HG03064 (cell line): ENCODE measurements at regions not wholly inside any gene's neighbourhood (a gene's known extent, or its start where the extent isn't known, plus 50 kb on each side); places are given as distances from the start of the nearest gene placed in this dataset.
"Not testable (repeated sequence)": the region's sequence is repeated elsewhere in the genome, so short reads cannot be mapped to it uniquely, and the experiment has no call there.

Source experiments
- ATAC-seq: cut with Tn5 transposase; IDR thresholded peaks from one replicate; pipeline ENCODE4 v1.9.1; 2021; ENCODE audit warnings: low read depth; ENCODE audit not compliant: unreplicated experiment

- not testable (repeated sequence) for ATAC-seq
Observed at GRCh38 chr2:131636704-131637308, 109.1 kb downstream of the CCDC74A start.

GRCh38 chr2:131639001-131639620 lies 111.4 kb downstream of the CCDC74A start:
- not testable (repeated sequence) for ATAC-seq

- ATAC-seq, result no peak
Observed at GRCh38 chr2:131641414-131642206, 113.9 kb downstream of the CCDC74A start.

- not testable (repeated sequence) for ATAC-seq
Observed at GRCh38 chr2:131643180-131643579, 115.5 kb downstream of the CCDC74A start.

- ATAC-seq, result no peak
Observed at GRCh38 chr2:131645177-131645765, 117.6 kb downstream of the CCDC74A start.

GRCh38 chr2:131646220-131646619 lies 118.5 kb downstream of the CCDC74A start:
- ATAC-seq, result not testable (repeated sequence)

GRCh38 chr2:131646669-131647297 lies 119.1 kb downstream of the CCDC74A start:
- no peak for ATAC-seq

GRCh38 chr2:131648565-131648964 lies 120.9 kb downstream of the CCDC74A start:
- not testable (repeated sequence) for ATAC-seq

GRCh38 chr2:131652246-131652645 lies 124.6 kb downstream of the CCDC74A start:
- ATAC-seq, result not testable (repeated sequence)

GRCh38 chr2:131654107-131654506 lies 126.4 kb downstream of the CCDC74A start:
- not testable (repeated sequence) for ATAC-seq

- no peak for ATAC-seq
Observed at GRCh38 chr2:131656816-131657633, 129.3 kb downstream of the CCDC74A start.

GRCh38 chr2:131657895-131658768 lies 130.4 kb downstream of the CCDC74A start:
- ATAC-seq, result no peak

- ATAC-seq, result no peak
Observed at GRCh38 chr2:131658769-131659131, 131.1 kb downstream of the CCDC74A start.

- ATAC-seq, result no peak
Observed at GRCh38 chr2:131659168-131659572, 131.5 kb downstream of the CCDC74A start.

- ATAC-seq, result not testable (repeated sequence)
Observed at GRCh38 chr2:131661101-131661782, 133.6 kb downstream of the CCDC74A start.

- not testable (repeated sequence) for ATAC-seq
Observed at GRCh38 chr2:131661884-131662535, 134.3 kb downstream of the CCDC74A start.

GRCh38 chr2:131663501-131663900 lies 135.8 kb downstream of the CCDC74A start:
- ATAC-seq, result not testable (repeated sequence)

- not testable (repeated sequence) for ATAC-seq
Observed at GRCh38 chr2:131665716-131666115, 138.0 kb downstream of the CCDC74A start.
